HCT116 (cell line): ENCODE measurements at regions not wholly inside any gene's neighbourhood (a gene's known extent, or its start where the extent isn't known, plus 50 kb on each side); places are given as distances from the start of the nearest gene placed in this dataset.

ENCODE experiments used
- ATAC-seq: fragments of 200-7000 bp; cut with Tn5 transposase; 2 replicates; pipeline ENCODE4 v1.9.1; 2020; ENCODE audit warnings: mild to moderate bottlenecking, moderate library complexity
- BruUV-seq: library from RNA; stranded (reverse); fragments of 400-500 nt; replicated peaks from 2 replicates; lab custom pipeline; 2021; lab: Mats Ljungman, UMichigan
- CTCF ChIA-PET: fragments of 300-600 bp; sonication (Branson Sonifier 250); formaldehyde crosslinking; loops from one replicate; lab custom pipeline; 2021; ENCODE audit warnings: antibody characterized with exemption; lab: Charles Lee
- POLR2A ChIA-PET: fragments of 300-600, 350-600 bp; sonication (Branson Sonifier 250); formaldehyde crosslinking; loops from one replicate; lab custom pipeline; 2021; ENCODE audit warnings: antibody characterized with exemption; lab: Charles Lee
- RAD21 ChIA-PET, 2 experiments: fragments of 300-600 bp; sonication (Branson Sonifier 250); formaldehyde crosslinking; loops; one replicate each; lab custom pipeline; 2023; ENCODE audit warnings: low total read pairs in 2 of 2; ENCODE audit not compliant: uncharacterized antibody in 2 of 2, unreplicated experiment in 2 of 2, low non-redundant PET in 1 of 2; lab: Charles Lee
- DNase-seq: peaks from one replicate; pipeline ENCODE4 v3.0.0-alpha.2; 2010; ENCODE audit warnings: low read depth, low spot score
- H2AFZ ChIP-seq: fragments of 200-600 bp; shearing (Covaris generic), sonication (generic); 2 replicates; pipeline ENCODE4 v1.6.1; 2017; ENCODE audit warnings: low read depth, mixed run types, mixed read lengths, antibody characterized with exemption, low read length; ENCODE audit not compliant: poor library complexity, severe bottlenecking
- H3K27ac ChIP-seq: 2 replicates; pipeline ENCODE4 v1.5.1; 2012; ENCODE audit warnings: low read depth, low read length
- H3K27me3 ChIP-seq: fragments of 200-600 bp; sonication (generic); 2 replicates; pipeline ENCODE4 v1.6.1; 2016; ENCODE audit warnings: mixed run types, low read length, mixed read lengths; ENCODE audit not compliant: insufficient read depth
- H3K36me3 ChIP-seq, 2 experiments: fragments of 200-500 bp in 1 of 2; fragments of 200-600 bp in 1 of 2; sonication (Bioruptor generic) in 1 of 2; sonication (generic) in 1 of 2; 2 replicates each; pipeline versions ENCODE4 v1.5.1 to v1.6.1; 2014 to 2016; ENCODE audit warnings: low read length in 2 of 2, inconsistent platforms in 1 of 2, mixed read lengths in 1 of 2, mixed run types in 1 of 2; ENCODE audit not compliant: insufficient read depth in 2 of 2, control insufficient read depth in 1 of 2
- H3K4me1 ChIP-seq, 2 experiments: fragments of 200-600 bp in 1 of 2; sonication (generic) in 1 of 2; 2 replicates each; pipeline versions ENCODE4 v1.5.1 to v1.6.1; 2012 to 2017; ENCODE audit warnings: low read length in 2 of 2, inconsistent platforms in 1 of 2, mild to moderate bottlenecking in 1 of 2, mixed read lengths in 1 of 2, mixed run types in 1 of 2, moderate library complexity in 1 of 2; ENCODE audit not compliant: insufficient read depth in 2 of 2, control insufficient read depth in 1 of 2
- H3K4me2 ChIP-seq: fragments of 200-600 bp; sonication (generic); 2 replicates; pipeline ENCODE4 v1.6.1; 2017; ENCODE audit warnings: mixed run types, low read length, mixed read lengths
- H3K4me3 ChIP-seq, 2 experiments: fragments of 200-600 bp in 1 of 2; sonication (generic) in 1 of 2; replicated peaks in 1 of 2; 2 replicates each; pipeline ENCODE4 v1.5.1; 2011 to 2016; ENCODE audit warnings: low read length in 2 of 2, control low read depth in 1 of 2, low read depth in 1 of 2, mild to moderate bottlenecking in 1 of 2, mixed read lengths in 1 of 2, mixed run types in 1 of 2
- H3K79me2 ChIP-seq: fragments of 200-600 bp; sonication (generic); 2 replicates; pipeline ENCODE4 v1.6.1; 2017; ENCODE audit warnings: mild to moderate bottlenecking, mixed run types, low read length, moderate library complexity, mixed read lengths; ENCODE audit not compliant: insufficient read depth
- H3K9ac ChIP-seq: fragments of 200-600 bp; sonication (generic); 2 replicates; pipeline ENCODE4 v1.6.1; 2016; ENCODE audit warnings: low read length, mixed read lengths
- H3K9me2 ChIP-seq: fragments of 200-600 bp; sonication (generic), shearing (Covaris generic); 2 replicates; pipeline ENCODE4 v1.6.1; 2017; ENCODE audit warnings: mixed run types, mild to moderate bottlenecking, moderate library complexity; ENCODE audit not compliant: insufficient read depth
- H3K9me3 ChIP-seq, 2 experiments: fragments of 200-500 bp in 1 of 2; fragments of 200-600 bp in 1 of 2; sonication (Bioruptor generic) in 1 of 2; sonication (generic) in 1 of 2; 2 replicates each; pipeline ENCODE4 v1.6.1; 2014 to 2017; ENCODE audit warnings: low read length in 2 of 2, mixed read lengths in 2 of 2, inconsistent platforms in 1 of 2, low read depth in 1 of 2, mild to moderate bottlenecking in 1 of 2, mixed run types in 1 of 2, moderate library complexity in 1 of 2; ENCODE audit not compliant: control insufficient read depth in 1 of 2, insufficient read depth in 1 of 2
- H4K20me1 ChIP-seq: fragments of 200-600 bp; sonication (generic), shearing (Covaris generic); 2 replicates; pipeline ENCODE4 v1.6.1; 2017; ENCODE audit warnings: mixed run types, mild to moderate bottlenecking, moderate library complexity; ENCODE audit not compliant: insufficient read depth
- ATF3 ChIP-seq: IDR thresholded peaks from 2 replicates; pipeline ENCODE4 v1.6.1; 2012
- CBX3 ChIP-seq: IDR thresholded peaks from 2 replicates; pipeline ENCODE4 v1.6.1; 2012; ENCODE audit warnings: low read depth
- EGR1 ChIP-seq: IDR thresholded peaks from 2 replicates; pipeline ENCODE4 v1.6.1; 2012; ENCODE audit warnings: low read depth
- EZH2 ChIP-seq: fragments of 200-600 bp; sonication (generic); IDR thresholded peaks from 2 replicates; pipeline ENCODE4 v1.6.1; 2017; ENCODE audit warnings: antibody characterized with exemption, mixed run types
- EZH2phosphoT487 ChIP-seq: fragments of 200-600 bp; IDR thresholded peaks from 2 replicates; pipeline ENCODE4 v1.6.1; 2018; ENCODE audit warnings: antibody characterized with exemption, borderline replicate concordance
- FOSL1 ChIP-seq: IDR thresholded peaks from 2 replicates; pipeline ENCODE4 v1.6.1; 2012; ENCODE audit warnings: low read depth
- JUND ChIP-seq: IDR thresholded peaks from 2 replicates; pipeline ENCODE4 v1.6.1; 2012
- MAX ChIP-seq: IDR thresholded peaks from 2 replicates; pipeline ENCODE4 v1.6.1; 2012
- POLR2AphosphoS5 ChIP-seq: IDR thresholded peaks from 2 replicates; pipeline ENCODE4 v1.6.1; 2011; ENCODE audit warnings: mild to moderate bottlenecking, low read depth, low read length, moderate library complexity
- RAD21 ChIP-seq: IDR thresholded peaks from 2 replicates; pipeline ENCODE4 v1.6.1; 2012; ENCODE audit warnings: low read depth, mild to moderate bottlenecking
- REST ChIP-seq: IDR thresholded peaks from 2 replicates; pipeline ENCODE4 v1.6.1; 2012; ENCODE audit warnings: low read depth
- TCF7L2 ChIP-seq: IDR thresholded peaks from 2 replicates; pipeline ENCODE4 v1.7.0; 2011; ENCODE audit warnings: borderline replicate concordance, inconsistent platforms; ENCODE audit not compliant: insufficient read depth, insufficient read length; ENCODE audit errors: extremely low read depth
- YY1 ChIP-seq: IDR thresholded peaks from 2 replicates; pipeline ENCODE4 v1.6.1; 2011; ENCODE audit warnings: low read length, low read depth, moderate library complexity, mild to moderate bottlenecking; ENCODE audit not compliant: insufficient replicate concordance; ENCODE audit errors: extremely low read depth
- ZBTB33 ChIP-seq: IDR thresholded peaks from 2 replicates; pipeline ENCODE4 v1.6.1; 2011; ENCODE audit warnings: mild to moderate bottlenecking, low read length, moderate library complexity; ENCODE audit not compliant: insufficient replicate concordance; ENCODE audit errors: extremely low read depth
- ZFX ChIP-seq: fragments of 450-650 bp; IDR thresholded peaks from 2 replicates; pipeline ENCODE4 v1.6.1; 2017
- ZNF274 ChIP-seq: fragments of 200-500 bp; sonication (Bioruptor generic); IDR thresholded peaks from 2 replicates; pipeline ENCODE4 v1.6.1; 2014; ENCODE audit warnings: mild to moderate bottlenecking, low read depth, low read length, inconsistent platforms
- intact Hi-C: fragments of 100-400 bp; cut with micrococcal nuclease; formaldehyde crosslinking; loops from 2 replicates; pipeline ENCODE4 v1.10.0; 2022

- H3K79me2 ChIP-seq, result no peaks in the 10 kb centered on the region
- no peak overlapping the region for H3K4me3 ChIP-seq
- no peaks in the 10 kb centered on the region for H3K9me2 ChIP-seq
- H3K27ac ChIP-seq, result no peak overlapping the region
- TF ChIP-seq CBX3, result no peak
- DNase-seq (no peak), ATAC-seq (no peak)
- no peaks in the 10 kb centered on the region for H4K20me1 ChIP-seq
- H3K4me1 ChIP-seq, result no peaks in the 10 kb centered on the region
- RAD21 ChIA-PET, result no interaction called here
- no TSS peak for BruUV-seq
- no peaks in the 10 kb centered on the region for H3K27me3 ChIP-seq
- H3K4me2 ChIP-seq, result no peak overlapping the region
- no peak overlapping the region for H3K9ac ChIP-seq
- no peaks in the 10 kb centered on the region for H3K9me3 ChIP-seq
- intact Hi-C loops, result no loop called here
- CTCF ChIA-PET, result no interaction called here
- no peaks in the 10 kb centered on the region for H3K36me3 ChIP-seq
- POLR2A ChIA-PET, result no interaction called here
- no peak overlapping the region for H2AFZ ChIP-seq
These were observed 352.7 kb downstream of the SMOC2 start for GRCh38 chr6:168793649-168794048.

- Histone ChIP-seq H3K36me3 (no peaks in the 10 kb centered on the region), H3K9me2 (no peaks in the 10 kb centered on the region), H3K27me3 (no peaks in the 10 kb centered on the region), H2AFZ (no peak overlapping the region), H4K20me1 (no peaks in the 10 kb centered on the region), H3K79me2 (no peaks in the 10 kb centered on the region), H3K4me1 (no peaks in the 10 kb centered on the region), H3K9ac (no peak overlapping the region), H3K9me3 (no peaks in the 10 kb centered on the region), H3K4me2 (no peak overlapping the region), H3K27ac (no peak overlapping the region), H3K4me3 (no peak overlapping the region)
- RAD21 ChIA-PET, result no interaction called here
- POLR2A ChIA-PET, result no interaction called here
- ATAC-seq (no peak), DNase-seq (no peak)
- CTCF ChIA-PET, result no interaction called here
- intact Hi-C loops, result no loop called here
- TF ChIP-seq EGR1, result no peak
- TF ChIP-seq JUND, result no peak
- TF ChIP-seq POLR2AphosphoS5, result no peak
- no peak for TF ChIP-seq YY1
- no peak for TF ChIP-seq TCF7L2
- no peak for TF ChIP-seq ATF3
- TF ChIP-seq MAX, result no peak
- no peak for TF ChIP-seq RAD21
- no peak for TF ChIP-seq REST
- no peak for TF ChIP-seq ZBTB33
- no peak for TF ChIP-seq EZH2phosphoT487
- no peak for TF ChIP-seq ZFX
- no peak for TF ChIP-seq EZH2
- TF ChIP-seq FOSL1, result no peak
- no peak for TF ChIP-seq ZNF274
- BruUV-seq, result no TSS peak
These were observed 350.9 kb downstream of the SMOC2 start for GRCh38 chr6:168791917-168792316.
